Limb (tissue), 2 donors: ENCODE measurements at regions not wholly inside any gene's neighbourhood (a gene's known extent, or its start where the extent isn't known, plus 50 kb on each side); places are given as distances from the start of the nearest gene placed in this dataset.

ENCODE experiments used
- DNase-seq, 2 donors: peaks; one replicate each; pipeline ENCODE4 v3.0.0-alpha.2; 2016; ENCODE audit errors: extremely low spot score in 2 of 2

- DNase-seq: no peak
These were observed 188.9 kb downstream of the SH3BP4 start for GRCh38 chr2:235140801-235141081.

GRCh38 chr2:235141411-235142128 is 189.8 kb downstream of the SH3BP4 start:
- no peak for DNase-seq

DNA sequence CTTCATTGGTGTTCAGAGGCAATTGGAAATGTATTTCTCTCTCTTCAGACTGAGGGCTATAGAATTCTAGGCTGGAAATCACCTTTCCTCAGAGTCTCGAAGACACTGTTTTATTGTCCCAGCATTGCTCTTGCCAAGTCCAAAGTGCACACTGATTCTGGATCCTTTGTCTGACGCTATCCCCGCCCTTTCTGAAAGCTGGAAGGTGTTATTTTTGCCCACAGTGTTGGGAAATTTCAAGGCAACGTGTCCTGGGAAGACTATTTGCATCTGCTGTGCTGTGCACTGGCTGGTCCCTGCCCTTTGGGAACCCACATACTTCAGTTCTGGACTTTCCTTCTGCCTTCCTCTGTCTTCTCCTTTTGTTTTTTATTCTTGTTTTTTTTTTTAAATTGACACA is 190.8 kb downstream of the SH3BP4 start:
- DNase-seq: no peak

DNA sequence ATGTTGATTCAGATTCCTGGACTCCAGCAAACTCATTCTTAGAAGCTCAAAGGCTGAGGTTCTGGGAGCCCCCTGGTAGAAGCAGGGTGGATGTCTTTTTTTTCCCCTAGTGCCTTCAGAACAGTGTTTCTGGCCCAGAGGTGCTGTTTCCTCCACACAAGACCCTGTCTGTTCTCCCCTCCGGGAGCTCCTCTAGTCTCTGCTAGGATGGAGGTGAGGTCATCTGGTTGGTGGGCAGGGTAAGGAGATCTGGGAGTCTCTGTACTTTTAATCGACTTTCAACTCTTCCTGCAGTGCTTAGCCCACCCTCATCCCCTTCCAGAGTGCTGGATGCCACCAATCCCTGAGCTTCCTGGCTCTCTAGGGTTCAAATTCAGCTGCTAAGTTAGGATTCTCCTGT is 192.0 kb downstream of the SH3BP4 start:
- DNase-seq: no peak

- DNase-seq: no peak
These were observed 192.5 kb downstream of the SH3BP4 start for GRCh38 chr2:235144291-235144690.

DNA sequence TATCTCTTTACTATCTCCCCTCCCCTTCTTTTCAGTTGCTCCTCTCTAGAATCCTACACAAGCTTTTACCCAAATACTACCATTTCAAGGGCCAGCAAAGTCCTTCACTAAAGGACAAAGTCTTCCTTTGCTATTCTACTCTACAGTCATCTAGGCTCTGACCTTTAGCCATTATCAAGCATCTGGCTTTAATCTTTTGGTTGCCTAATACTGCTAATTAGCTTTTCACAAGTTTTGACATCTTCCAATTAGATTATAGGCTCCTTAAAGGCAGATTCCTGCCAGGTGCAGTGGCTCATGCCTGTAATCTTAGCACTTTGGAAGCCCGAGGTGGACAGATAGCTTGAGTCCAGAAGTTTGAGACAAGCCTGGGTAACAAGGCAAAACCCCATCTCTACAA is 194.4 kb downstream of the SH3BP4 start:
- DNase-seq: no peak

GRCh38 chr2:235146871-235147565 is 195.2 kb downstream of the SH3BP4 start:
- no peak for DNase-seq

GRCh38 chr2:235148201-235149170 is 196.7 kb downstream of the SH3BP4 start:
- DNase-seq: no peak

- DNase-seq: no peak
These were observed 197.4 kb downstream of the SH3BP4 start for GRCh38 chr2:235149240-235149659.

DNA sequence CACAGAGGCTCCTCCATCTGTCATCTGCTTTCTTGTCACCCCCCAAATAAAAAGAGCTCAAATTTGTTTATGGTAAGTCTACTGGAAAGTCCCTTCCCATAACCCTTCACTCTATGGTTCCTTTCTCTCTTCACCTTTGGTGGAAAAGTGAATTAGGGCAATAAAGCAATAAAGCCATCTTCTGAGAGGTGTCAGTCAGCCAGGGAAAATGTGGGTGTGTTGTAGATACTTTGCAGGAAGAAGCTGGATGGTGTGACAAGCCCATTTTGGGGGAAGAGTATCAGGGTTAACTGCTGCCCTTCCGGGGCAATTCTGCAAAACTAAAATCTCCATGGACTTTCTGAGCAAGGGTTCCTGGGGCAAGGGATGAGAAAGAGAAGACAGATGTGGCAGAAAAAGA is 197.9 kb downstream of the SH3BP4 start:
- no peak for DNase-seq

- DNase-seq: no peak
These were observed 199.3 kb downstream of the SH3BP4 start for GRCh38 chr2:235151152-235151551.

DNA sequence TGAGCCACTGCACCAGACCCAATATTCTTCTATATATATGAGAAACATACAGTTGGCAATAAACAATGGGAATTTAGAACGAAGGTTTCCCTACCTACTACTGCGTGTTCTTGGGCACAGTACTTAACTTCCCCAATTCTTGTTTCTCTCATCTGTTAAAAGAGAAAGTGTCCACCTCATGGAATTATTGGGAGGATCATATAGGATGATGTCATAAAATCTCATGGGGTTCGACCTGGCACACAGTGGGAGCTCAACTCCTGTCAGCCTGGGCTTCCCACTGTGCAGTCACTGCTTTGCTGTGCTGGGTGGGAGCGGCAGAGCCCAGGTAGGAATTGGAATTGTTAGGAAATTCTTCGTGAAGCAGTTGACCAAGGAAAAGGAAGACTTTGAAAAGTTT is 203.3 kb downstream of the SH3BP4 start:
- no peak for DNase-seq

GRCh38 chr2:235156055-235156454 is 204.2 kb downstream of the SH3BP4 start:
- DNase-seq: no peak

DNA sequence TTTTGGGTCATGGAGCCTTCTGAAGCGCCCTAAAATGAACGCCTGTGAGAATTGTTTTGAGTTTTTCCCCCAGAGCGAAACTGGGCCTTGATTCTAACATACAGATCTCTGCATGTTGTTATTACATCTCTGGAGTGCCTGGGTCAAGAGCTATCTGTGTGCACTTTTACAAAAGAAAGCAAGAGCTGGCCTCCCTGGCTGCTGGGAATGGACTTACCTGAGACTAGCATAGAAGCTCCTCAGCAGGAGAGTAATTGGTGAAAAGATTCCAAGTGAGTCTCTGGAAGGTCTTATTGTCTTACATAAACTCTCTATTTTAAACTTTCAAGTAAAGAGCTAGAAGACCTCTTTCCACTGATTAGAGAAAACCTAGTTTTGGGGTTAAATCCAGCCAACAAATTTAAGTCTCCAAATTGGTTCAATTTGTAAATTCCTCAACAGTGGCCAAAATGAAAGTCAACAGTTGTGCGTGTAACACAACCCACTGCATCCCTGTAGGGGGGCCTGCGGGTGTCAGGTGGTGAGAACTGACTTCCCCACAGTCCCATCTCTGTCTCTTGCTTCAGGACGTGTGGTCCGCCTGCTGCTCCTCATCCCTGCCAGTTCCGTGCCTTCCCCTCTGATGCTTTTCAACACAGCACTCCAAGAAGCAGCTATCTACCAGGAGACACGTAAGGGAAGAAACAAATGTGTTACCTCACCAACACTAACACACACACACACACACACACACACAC is 206.1 kb downstream of the SH3BP4 start:
- no peak for DNase-seq

GRCh38 chr2:235160281-235160810 is 208.5 kb downstream of the SH3BP4 start:
- DNase-seq: no peak

GRCh38 chr2:235161565-235161964 is 209.7 kb downstream of the SH3BP4 start:
- DNase-seq: no peak

DNA sequence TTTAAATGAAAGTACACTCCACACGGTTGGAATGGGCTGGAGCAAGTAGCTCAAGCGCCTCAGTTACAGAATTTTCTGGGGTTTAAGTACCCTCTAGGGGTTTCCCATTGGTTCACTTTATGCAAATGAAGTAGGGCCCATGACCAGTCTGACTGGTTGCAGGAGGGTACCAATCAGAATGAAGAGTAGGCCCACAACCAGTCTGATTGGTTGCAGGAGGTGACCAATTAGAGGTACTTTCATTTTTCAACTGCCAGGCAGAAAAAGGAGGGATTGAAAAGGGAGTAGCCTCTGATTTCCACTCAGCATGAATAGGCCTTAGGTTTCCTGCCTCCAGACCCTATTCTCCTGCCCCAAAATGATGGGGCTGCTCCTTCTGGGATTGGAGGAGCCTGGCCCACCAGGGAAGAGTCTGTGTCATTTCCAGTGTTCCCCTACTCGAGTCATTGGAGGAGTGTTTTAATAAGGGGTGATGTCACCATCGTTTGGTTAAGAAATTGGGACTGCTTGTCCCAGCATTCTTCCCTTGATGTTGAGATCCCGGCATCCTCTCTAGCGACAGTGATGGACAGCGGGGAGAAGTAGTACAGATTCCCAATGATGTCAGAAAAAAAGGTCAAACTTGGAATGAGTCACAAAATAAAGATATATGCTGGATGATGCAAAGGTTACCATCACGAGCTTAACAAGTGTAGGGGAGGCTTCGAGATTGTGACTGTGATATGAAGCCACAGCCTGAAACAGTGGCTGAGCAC is 210.4 kb downstream of the SH3BP4 start:
- DNase-seq: no peak

GRCh38 chr2:235162837-235163197 is 211.0 kb downstream of the SH3BP4 start:
- no peak for DNase-seq

- DNase-seq: no peak
These were observed 213.3 kb downstream of the SH3BP4 start for GRCh38 chr2:235165136-235165535.

GRCh38 chr2:235165631-235166030 is 213.8 kb downstream of the SH3BP4 start:
- DNase-seq: no peak
